Colonic mucosa (tissue), 4 donors: ENCODE measurements at regions not wholly inside any gene's neighbourhood (a gene's known extent, or its start where the extent isn't known, plus 50 kb on each side); places are given as distances from the start of the nearest gene placed in this dataset.
A peak's percentile ranks its signal among the peaks of the same experiment; 100 is the strongest.

ENCODE experiments used
- DNase-seq: peaks from one replicate; pipeline ENCODE4 v3.0.0-alpha.2; 2020
- H3K27ac ChIP-seq: fragments of 200-600 bp; one replicate; pipeline ENCODE4 v1.8.0; 2021
- H3K27me3 ChIP-seq: fragments of 200-600 bp; one replicate; pipeline ENCODE4 v1.8.0; 2021
- H3K36me3 ChIP-seq: fragments of 200-600 bp; one replicate; pipeline ENCODE4 v1.8.0; 2021
- H3K4me1 ChIP-seq: fragments of 200-600 bp; one replicate; pipeline ENCODE4 v1.8.0; 2021; ENCODE audit warnings: mild to moderate bottlenecking
- H3K4me3 ChIP-seq: fragments of 200-600 bp; one replicate; pipeline ENCODE4 v1.8.0; 2021
- H3K9ac ChIP-seq, 2 donors: one replicate each; pipeline ENCODE4 v1.7.0; 2013; ENCODE audit warnings: control low read depth in 2 of 2, low read depth in 2 of 2, low read length in 2 of 2
- H3K9me3 ChIP-seq: fragments of 200-600 bp; one replicate; pipeline ENCODE4 v1.8.0; 2021
- CTCF ChIP-seq: fragments of 200-600 bp; IDR thresholded peaks from one replicate; pipeline ENCODE4 v1.8.0; 2022; ENCODE audit warnings: antibody characterized with exemption, mild to moderate bottlenecking
- intact Hi-C: fragments of 100-400 bp; cut with DNase I; formaldehyde crosslinking; loops from one replicate; pipeline ENCODE4 v1.14.1; 2022
- donor health status: healthy.
- donor health status: DM: no; HTN: no; CAD: no.
- donor health status: DM: no; HTN: no; CAD: no.

- DNase-seq = no peak
- intact Hi-C loops = no loop called here
Observed at GRCh38 chr1:232560940-232561339, 69.0 kb downstream of the SIPA1L2 start.

GRCh38 chr1:232558954-232559353 is 71.0 kb downstream of the SIPA1L2 start:
- no peaks in the 10 kb centered on the region for H3K9me3 ChIP-seq
- no peak overlapping the region for H3K9ac ChIP-seq
- intact Hi-C loops = loop anchor here (10.0 kb wide), 1 partner anchor 66 kb away; no protein-coding TSS in a partner anchor
- H3K36me3 ChIP-seq = no peaks in the 10 kb centered on the region
- H3K27ac ChIP-seq = no peak overlapping the region
- peaks cover 5% of the 10 kb centered on the region for H3K4me1 ChIP-seq
- no peak for DNase-seq
- no peaks in the 10 kb centered on the region for H3K27me3 ChIP-seq
- no peak for TF ChIP-seq CTCF
- H3K4me3 ChIP-seq = no peak overlapping the region

More at GRCh38 chr1:232560940-232561339, 69.0 kb downstream of the SIPA1L2 start:
- Histone ChIP-seq H3K4me3 (no peak overlapping the region), H3K27ac (no peak overlapping the region), H3K9ac (no peak overlapping the region), H3K4me1 (no peaks in the 10 kb centered on the region), H3K9me3 (no peaks in the 10 kb centered on the region), H3K27me3 (no peaks in the 10 kb centered on the region), H3K36me3 (no peaks in the 10 kb centered on the region)
- no peak for TF ChIP-seq CTCF

GRCh38 chr1:232557502-232558191 is 72.3 kb downstream of the SIPA1L2 start:
- H3K4me3 ChIP-seq = no peak overlapping the region
- H3K27me3 ChIP-seq = no peaks in the 10 kb centered on the region
- intact Hi-C loops = loop anchor here (10.0 kb wide), 1 partner anchor 67 kb away; no protein-coding TSS in a partner anchor
- TF ChIP-seq CTCF = no peak
- no peaks in the 10 kb centered on the region for H3K9me3 ChIP-seq
- no peaks in the 10 kb centered on the region for H3K36me3 ChIP-seq
- H3K9ac ChIP-seq = no peak overlapping the region
- no peak overlapping the region for H3K27ac ChIP-seq
- H3K4me1 ChIP-seq = peaks cover 5% of the 10 kb centered on the region
- DNase-seq = no peak

- intact Hi-C loops = loop anchor here (10.0 kb wide), 1 partner anchor 68 kb away; no protein-coding TSS in a partner anchor
- no peaks in the 10 kb centered on the region for H3K9me3 ChIP-seq
- H3K27ac ChIP-seq = no peak overlapping the region
- peak; percentile 62 for DNase-seq
- H3K36me3 ChIP-seq = no peaks in the 10 kb centered on the region
- H3K9ac ChIP-seq = no peak overlapping the region
- no peaks in the 10 kb centered on the region for H3K27me3 ChIP-seq
- no peak overlapping the region for H3K4me3 ChIP-seq
- H3K4me1 ChIP-seq = peaks cover 5% of the 10 kb centered on the region
- TF ChIP-seq CTCF = no peak
Observed at GRCh38 chr1:232557096-232557495, 72.8 kb downstream of the SIPA1L2 start.

GRCh38 chr1:232556351-232556750 is 73.6 kb downstream of the SIPA1L2 start:
- no peak overlapping the region for H3K27ac ChIP-seq

More at GRCh38 chr1:232556351-232556750, 73.6 kb downstream of the SIPA1L2 start:
- Histone ChIP-seq H3K9me3 (no peaks in the 10 kb centered on the region), H3K36me3 (no peaks in the 10 kb centered on the region), H3K4me1 (peaks cover 5% of the 10 kb centered on the region), H3K4me3 (no peak overlapping the region), H3K27me3 (no peaks in the 10 kb centered on the region), H3K9ac (no peak overlapping the region)
- no peak for TF ChIP-seq CTCF
- intact Hi-C loops = loop anchor here (10.0 kb wide), 1 partner anchor 68 kb away; no protein-coding TSS in a partner anchor
- DNase-seq = no peak
